NCI-H1105 (cell line): ENCODE measurements at regions not wholly inside any gene's neighbourhood (a gene's known extent, or its start where the extent isn't known, plus 50 kb on each side); places are given as distances from the start of the nearest gene placed in this dataset.

Experiments used
- DNase-seq: peaks from one replicate; lab custom pipeline; 2025; lab: John Stamatoyannopoulos, UW

- DNase-seq, result no peak
These were observed 99.6 kb downstream of the ODF2L start for GRCh38 chr1:86296305-86297205.

DNA sequence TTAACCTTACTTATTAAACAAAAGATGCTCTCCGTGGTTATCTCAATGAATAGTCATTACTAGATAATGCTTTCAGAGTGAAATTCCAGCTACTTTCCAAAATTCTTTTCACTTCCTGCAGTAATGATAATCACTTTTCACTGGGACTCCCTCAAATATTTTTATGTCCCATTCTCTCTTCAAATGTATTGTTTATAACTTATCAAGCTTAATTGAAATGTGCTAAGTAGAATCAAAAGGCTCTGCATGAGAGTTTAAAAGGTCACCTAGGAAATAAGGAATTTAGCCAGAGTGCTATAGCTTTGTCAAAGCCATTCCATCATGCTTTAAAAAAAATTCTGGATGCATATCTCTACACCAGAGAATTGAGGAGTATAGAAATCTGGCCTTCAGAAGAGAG is 106.4 kb downstream of the ODF2L start:
- DNase-seq, result no peak

- DNase-seq, result no peak
These were observed 107.0 kb downstream of the ODF2L start for GRCh38 chr1:86289161-86289560.

- no peak for DNase-seq
These were observed 107.5 kb downstream of the ODF2L start for GRCh38 chr1:86288586-86289147.

DNA sequence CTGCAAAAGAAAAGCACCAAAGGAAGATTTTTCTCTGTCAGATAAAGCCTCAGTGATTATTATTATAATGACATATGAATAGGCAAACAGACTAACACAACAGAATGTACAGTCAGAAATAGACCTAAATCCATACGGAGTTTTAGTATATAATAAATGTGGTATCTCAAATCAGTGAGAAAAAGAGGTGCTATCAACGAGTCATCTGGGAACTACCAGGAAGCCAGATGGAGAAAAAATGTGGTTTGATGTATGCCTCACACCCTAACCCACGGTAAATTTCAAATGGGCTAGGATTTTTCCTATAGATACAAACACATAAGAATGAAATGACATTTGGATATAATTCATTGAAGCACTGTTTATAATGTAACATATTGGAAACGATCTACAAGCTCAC is 110.3 kb downstream of the ODF2L start:
- DNase-seq, result no peak

DNA sequence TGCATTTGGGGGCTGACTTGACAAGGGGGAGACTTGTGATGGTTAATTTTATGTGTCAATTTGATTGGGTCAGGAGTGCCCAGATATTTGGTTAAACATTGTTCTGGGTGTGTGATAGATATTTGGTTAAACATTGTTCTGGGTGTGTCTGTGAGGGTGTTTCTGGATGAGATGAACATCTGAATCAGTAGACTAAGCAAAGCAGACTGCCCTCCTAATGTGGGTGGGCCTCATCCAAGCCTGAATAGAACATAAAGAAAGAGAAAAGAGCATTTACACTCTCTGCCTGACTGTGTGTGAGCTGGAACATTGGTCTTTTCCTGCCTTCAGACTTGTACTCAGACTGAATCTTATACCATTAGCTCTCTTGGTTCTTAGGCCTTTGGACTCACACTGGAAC is 113.5 kb downstream of the ODF2L start:
- DNase-seq, result no peak

- no peak for DNase-seq
These were observed 118.2 kb downstream of the ODF2L start for GRCh38 chr1:86277936-86278335.

- no peak for DNase-seq
These were observed 116.5 kb upstream of the COL24A1 start for GRCh38 chr1:86273066-86273465.

DNA sequence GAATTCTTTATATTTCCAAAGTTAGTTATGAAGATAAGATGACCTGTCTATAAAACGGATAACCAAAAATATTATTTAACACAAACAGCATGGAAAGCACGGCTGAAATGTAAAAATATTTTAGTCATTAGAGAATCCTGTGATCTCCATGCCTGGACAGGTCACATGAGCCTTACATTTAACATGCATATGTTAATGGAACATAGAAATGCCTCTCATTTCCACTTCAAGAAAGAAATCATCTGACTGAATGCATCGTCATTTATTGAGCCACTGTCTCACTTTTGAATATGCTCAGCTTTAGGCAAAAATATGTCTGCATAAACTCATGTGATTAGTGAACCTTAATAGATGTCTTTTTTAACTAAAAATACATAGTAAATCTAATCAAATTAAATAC is 115.5 kb upstream of the COL24A1 start:
- no peak for DNase-seq

DNA sequence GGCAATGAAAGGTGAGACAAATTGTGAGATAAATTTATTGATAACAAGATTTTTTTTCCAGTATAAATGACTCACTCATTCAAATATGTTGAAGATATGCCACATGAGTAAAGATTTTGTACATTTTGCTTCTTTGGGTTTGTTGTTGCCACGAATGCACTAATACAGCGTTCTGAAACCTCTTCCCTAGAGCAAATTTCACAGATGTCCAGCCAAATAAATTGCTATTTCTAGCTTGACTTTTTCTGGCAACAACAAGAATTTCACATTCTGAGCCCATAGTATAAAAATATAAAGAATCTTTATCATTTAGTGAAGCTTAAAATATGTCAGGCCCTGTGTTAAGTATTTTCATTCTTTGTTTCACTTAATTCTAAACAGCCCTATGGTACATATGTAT is 114.5 kb upstream of the COL24A1 start:
- no peak for DNase-seq

DNA sequence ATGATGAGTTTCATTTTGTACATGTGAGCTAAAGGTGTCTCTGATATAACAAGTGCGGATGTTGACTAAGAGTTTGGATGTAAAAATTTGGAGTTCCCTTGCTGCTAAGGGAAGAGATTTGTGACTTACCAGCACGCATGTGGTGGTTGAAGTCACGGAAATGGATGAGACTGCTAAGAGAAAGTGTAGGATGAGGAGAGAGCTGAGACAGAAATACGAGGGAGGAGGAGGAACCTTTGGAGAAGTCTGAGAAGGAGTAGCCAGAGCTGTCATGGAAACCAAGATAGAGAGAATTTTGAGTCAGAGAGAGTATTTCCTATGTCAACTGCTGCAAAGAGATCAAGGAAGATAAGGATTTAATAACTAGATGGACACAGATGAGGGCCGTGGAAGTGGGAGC is 106.5 kb upstream of the COL24A1 start:
- DNase-seq, result no peak

GRCh38 chr1:86260476-86260875 is 103.9 kb upstream of the COL24A1 start:
- no peak for DNase-seq

DNA sequence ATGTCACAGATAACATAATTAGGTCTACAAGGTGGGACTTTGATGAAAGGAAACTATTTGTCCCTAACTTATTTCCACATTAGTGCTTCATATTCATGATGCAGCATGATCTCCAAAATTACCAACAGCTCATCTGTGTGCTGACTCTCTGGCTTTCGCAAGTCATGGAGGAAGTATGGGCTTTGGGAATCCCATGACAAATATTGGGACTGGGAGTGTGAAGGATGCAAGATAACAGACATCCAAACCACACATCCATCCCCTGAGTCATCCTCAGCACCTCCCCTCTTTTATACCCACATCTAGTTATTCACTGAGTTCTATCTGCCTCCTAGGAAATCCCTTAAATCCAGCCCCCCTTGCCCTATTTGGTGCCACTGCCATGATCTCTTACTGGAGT is 102.8 kb upstream of the COL24A1 start:
- DNase-seq, result no peak

DNA sequence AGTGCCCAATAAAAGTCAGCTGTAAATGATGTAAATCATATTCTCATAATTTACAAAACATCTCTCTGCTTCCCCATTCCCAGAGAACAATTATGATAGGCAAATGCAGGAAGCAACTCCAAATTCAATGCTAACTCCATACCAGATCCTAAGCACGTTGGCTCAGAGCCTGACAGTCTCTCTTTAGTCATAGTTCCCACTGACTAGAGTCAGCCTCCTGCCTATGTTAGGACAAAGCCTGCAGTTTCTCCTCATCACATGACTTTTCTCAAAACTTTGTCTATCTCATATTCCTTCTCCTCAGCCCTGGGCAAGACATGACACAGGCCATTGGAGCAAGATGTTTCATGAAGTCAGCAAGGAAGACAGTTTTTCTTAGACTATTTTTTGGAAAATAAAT is 101.5 kb upstream of the COL24A1 start:
- no peak for DNase-seq

GRCh38 chr1:86247597-86248279 is 91.2 kb upstream of the COL24A1 start:
- no peak for DNase-seq

DNA sequence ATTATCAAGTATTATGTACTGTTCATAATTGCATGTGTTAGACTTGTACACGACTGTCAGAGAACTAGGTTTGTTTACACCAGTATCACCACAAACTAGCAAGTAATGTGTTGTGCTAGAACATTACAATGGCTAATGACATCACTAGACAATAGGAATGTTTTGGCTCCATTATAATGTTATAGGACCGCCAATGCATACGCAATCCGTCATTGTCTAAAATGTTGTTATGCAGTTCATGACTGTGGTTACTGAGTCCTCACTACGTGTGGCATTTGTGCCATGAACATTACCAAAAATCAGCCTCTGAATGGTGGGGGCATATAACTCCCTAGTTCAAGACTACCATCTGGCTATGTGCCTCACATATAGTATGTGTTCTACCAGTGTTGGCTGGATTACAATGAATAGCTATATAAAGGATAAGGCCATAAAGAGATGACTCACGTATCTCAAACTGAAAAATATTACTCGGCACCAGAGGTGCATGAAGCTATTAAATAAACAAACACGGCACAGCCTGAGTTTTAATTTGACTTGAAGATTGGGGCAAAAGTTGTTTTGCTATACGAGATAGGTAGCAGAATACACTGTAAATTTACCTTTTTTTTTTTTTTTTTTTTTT is 89.1 kb upstream of the COL24A1 start:
- no peak for DNase-seq

DNA sequence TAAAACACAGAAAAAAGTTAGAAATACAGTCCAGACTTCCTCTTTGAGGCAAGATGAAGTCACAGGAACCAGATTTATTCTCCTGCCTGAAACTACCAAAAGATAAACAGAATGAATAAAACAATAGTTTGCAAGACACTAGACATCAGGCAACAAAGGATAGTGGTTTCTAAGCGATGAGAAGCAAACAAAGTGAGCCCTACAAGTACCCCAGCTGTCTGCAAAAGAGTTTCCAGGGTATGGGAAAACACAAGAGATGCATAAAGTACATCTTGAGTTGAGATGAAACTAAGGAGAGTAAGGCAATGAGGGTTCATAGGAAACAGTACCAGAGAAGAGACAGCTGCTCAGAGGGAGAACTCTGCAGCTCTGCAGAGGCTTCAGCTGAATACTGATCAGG is 83.3 kb upstream of the COL24A1 start:
- DNase-seq, result no peak

- DNase-seq, result no peak
These were observed 82.9 kb upstream of the COL24A1 start for GRCh38 chr1:86239490-86239889.

GRCh38 chr1:86238226-86238625 is 81.7 kb upstream of the COL24A1 start:
- DNase-seq, result no peak

- no peak for DNase-seq
These were observed 79.3 kb upstream of the COL24A1 start for GRCh38 chr1:86235852-86236251.

- DNase-seq, result no peak
These were observed 76.8 kb upstream of the COL24A1 start for GRCh38 chr1:86233403-86233802.

GRCh38 chr1:86231076-86231475 is 74.5 kb upstream of the COL24A1 start:
- no peak for DNase-seq
